H1 (cell line): ENCODE measurements at regions not wholly inside any gene's neighbourhood (a gene's known extent, or its start where the extent isn't known, plus 50 kb on each side); places are given as distances from the start of the nearest gene placed in this dataset.
A peak's percentile ranks its signal among the peaks of the same experiment; 100 is the strongest.

Experiments used
- CHD1 ChIP-seq: IDR thresholded peaks from 2 replicates; pipeline ENCODE4 v1.6.1; 2012; ENCODE audit warnings: low read depth, low read length, improper control_type of control experiment
- CHD2 ChIP-seq: IDR thresholded peaks from 2 replicates; pipeline ENCODE4 v1.6.1; 2012; ENCODE audit warnings: low read length, improper control_type of control experiment
- CTBP2 ChIP-seq: IDR thresholded peaks from 2 replicates; pipeline ENCODE4 v1.7.0; 2011; ENCODE audit warnings: borderline replicate concordance, mild to moderate bottlenecking, moderate library complexity, mixed read lengths, low read length; ENCODE audit not compliant: insufficient read depth, insufficient read length
- NANOG ChIP-seq: IDR thresholded peaks from 2 replicates; pipeline ENCODE4 v1.6.1; 2011; ENCODE audit warnings: low read length, low read depth, mild to moderate bottlenecking, inconsistent platforms; ENCODE audit not compliant: insufficient read depth, poor library complexity, severe bottlenecking
- POU5F1 ChIP-seq: IDR thresholded peaks from 2 replicates; pipeline ENCODE4 v1.6.1; 2011; ENCODE audit warnings: low read depth, mild to moderate bottlenecking, low read length, moderate library complexity
- RAD21 ChIP-seq, 2 experiments: IDR thresholded peaks in 1 of 2; conservative IDR thresholded peaks in 1 of 2; 2 replicates each; pipeline ENCODE4 v1.6.1; 2011; ENCODE audit warnings: low read depth in 2 of 2, low read length in 2 of 2, improper control_type of control experiment in 1 of 2, inconsistent platforms in 1 of 2, mild to moderate bottlenecking in 1 of 2, moderate library complexity in 1 of 2
- RFX5 ChIP-seq: IDR thresholded peaks from 2 replicates; pipeline ENCODE4 v1.6.1; 2011; ENCODE audit warnings: low read depth, low read length, improper control_type of control experiment, borderline replicate concordance
- SP4 ChIP-seq: IDR thresholded peaks from 2 replicates; pipeline ENCODE4 v1.6.1; 2012; ENCODE audit warnings: low read length, inconsistent platforms
- TAF1 ChIP-seq: IDR thresholded peaks from 2 replicates; pipeline ENCODE4 v1.6.1; 2011; ENCODE audit warnings: mild to moderate bottlenecking, low read depth, low read length
- ZNF274 ChIP-seq: IDR thresholded peaks from 2 replicates; pipeline ENCODE4 v1.7.0; 2012; ENCODE audit warnings: low read length, borderline replicate concordance; ENCODE audit errors: extremely low read depth
- TF ChIP-seq, protein P1 (sequence below): IDR thresholded peaks from 2 replicates; pipeline ENCODE4 v1.6.1; 2011; ENCODE audit warnings: low read length, improper control_type of control experiment
- TF ChIP-seq, protein P2 (sequence below), 3 experiments: IDR thresholded peaks; 1 replicate in 2 of 3; 2 replicates in 1 of 3; pipeline versions ENCODE4 v1.5.1 to v1.6.1; 2011; ENCODE audit warnings: low read length in 3 of 3, mild to moderate bottlenecking in 3 of 3, inconsistent platforms in 2 of 3, low read depth in 1 of 3, moderate library complexity in 1 of 3; ENCODE audit not compliant: insufficient read depth in 1 of 3; ENCODE audit errors: control extremely low read depth in 1 of 3

DNA sequence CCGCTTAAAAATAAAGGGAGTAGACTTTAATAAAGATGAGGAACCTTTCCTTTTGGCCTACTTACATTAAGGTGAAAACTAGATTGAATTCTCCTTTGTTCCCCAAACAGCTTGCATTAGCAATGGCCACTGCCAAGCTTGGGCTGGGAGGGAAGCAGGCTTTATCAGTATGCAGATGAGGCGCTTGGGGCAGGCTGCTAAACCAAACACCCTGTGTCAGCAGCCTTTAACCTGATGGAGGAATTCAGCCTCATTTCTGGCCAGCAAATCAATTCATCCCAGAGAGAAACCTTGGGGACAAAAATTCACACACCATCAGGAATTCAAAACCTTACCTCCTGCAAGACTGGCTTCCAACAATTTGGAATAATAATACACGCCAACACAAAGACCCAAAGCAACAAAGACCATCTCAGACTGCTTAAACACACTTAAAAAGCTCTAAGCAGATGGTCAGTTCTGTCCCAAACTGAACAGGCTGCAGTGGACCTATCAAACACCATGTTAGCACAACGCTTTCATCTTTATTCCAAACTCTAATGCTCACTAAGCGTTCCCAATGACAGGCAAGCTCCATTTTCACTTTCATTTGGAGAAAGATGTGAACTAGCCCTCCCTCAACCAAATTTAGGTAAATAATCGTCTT, 255.1 kb upstream of the CMC1 start (continued):
- TF ChIP-seq CHD1 (no peak), NANOG (no peak), TAF1 (0 out of 2 replicates have a peak, but pooled peaks have one; percentile 33), POU5F1 (no peak), RAD21 (IDR thresholded peaks at IDR 0.05 in 1 of 2, conservative IDR thresholded peaks at IDR 0.05 in 1 of 2; ENCODE audit: low read depth in 2 of 2, low read length in 2 of 2) (peak in 1 of 2 experiments; percentile 29; a peak in 1 of 4 replicates), RFX5 (no peak), CTBP2 (no peak), ZNF274 (no peak), SP4 (no peak), CHD2 (no peak)
- TF ChIP-seq, protein P1, sequence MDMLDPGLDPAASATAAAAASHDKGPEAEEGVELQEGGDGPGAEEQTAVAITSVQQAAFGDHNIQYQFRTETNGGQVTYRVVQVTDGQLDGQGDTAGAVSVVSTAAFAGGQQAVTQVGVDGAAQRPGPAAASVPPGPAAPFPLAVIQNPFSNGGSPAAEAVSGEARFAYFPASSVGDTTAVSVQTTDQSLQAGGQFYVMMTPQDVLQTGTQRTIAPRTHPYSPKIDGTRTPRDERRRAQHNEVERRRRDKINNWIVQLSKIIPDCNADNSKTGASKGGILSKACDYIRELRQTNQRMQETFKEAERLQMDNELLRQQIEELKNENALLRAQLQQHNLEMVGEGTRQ, result no peak
- TF ChIP-seq, protein P2, sequence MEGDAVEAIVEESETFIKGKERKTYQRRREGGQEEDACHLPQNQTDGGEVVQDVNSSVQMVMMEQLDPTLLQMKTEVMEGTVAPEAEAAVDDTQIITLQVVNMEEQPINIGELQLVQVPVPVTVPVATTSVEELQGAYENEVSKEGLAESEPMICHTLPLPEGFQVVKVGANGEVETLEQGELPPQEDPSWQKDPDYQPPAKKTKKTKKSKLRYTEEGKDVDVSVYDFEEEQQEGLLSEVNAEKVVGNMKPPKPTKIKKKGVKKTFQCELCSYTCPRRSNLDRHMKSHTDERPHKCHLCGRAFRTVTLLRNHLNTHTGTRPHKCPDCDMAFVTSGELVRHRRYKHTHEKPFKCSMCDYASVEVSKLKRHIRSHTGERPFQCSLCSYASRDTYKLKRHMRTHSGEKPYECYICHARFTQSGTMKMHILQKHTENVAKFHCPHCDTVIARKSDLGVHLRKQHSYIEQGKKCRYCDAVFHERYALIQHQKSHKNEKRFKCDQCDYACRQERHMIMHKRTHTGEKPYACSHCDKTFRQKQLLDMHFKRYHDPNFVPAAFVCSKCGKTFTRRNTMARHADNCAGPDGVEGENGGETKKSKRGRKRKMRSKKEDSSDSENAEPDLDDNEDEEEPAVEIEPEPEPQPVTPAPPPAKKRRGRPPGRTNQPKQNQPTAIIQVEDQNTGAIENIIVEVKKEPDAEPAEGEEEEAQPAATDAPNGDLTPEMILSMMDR (IDR thresholded peaks at IDR 0.05; ENCODE audit: control extremely low read depth in 1 of 3, insufficient read depth in 1 of 3, low read depth in 1 of 3, low read length in 3 of 3), result no peak
